K562 (cell line): ENCODE measurements at regions not wholly inside any gene's neighbourhood (a gene's known extent, or its start where the extent isn't known, plus 50 kb on each side); places are given as distances from the start of the nearest gene placed in this dataset.

Experiments used
- C11orf30 ChIP-seq: fragments of 450-650 bp; IDR thresholded peaks from 2 replicates; pipeline ENCODE4 v1.6.1; 2016; ENCODE audit warnings: low read depth, mild to moderate bottlenecking
- CAMTA2 ChIP-seq: fragments of 250-450 bp; sonication (Bioruptor Pico); conservative IDR thresholded peaks from 2 replicates; pipeline ENCODE4 v1.5.1; 2022
- FOSL1 ChIP-seq: fragments of 200-800 bp; sonication (Bioruptor generic); conservative IDR thresholded peaks from 2 replicates; pipeline ENCODE4 v1.6.1; 2016; ENCODE audit warnings: missing genetic modification characterization, missing compliant biosample characterization
- HDAC1 ChIP-seq, 2 experiments: fragments of 450-650 bp; IDR thresholded peaks; 2 replicates each; pipeline ENCODE4 v1.6.1; 2016 to 2017; ENCODE audit warnings: inconsistent platforms in 1 of 2, mild to moderate bottlenecking in 1 of 2, moderate library complexity in 1 of 2
- RFX1 ChIP-seq: fragments of 450-650 bp; IDR thresholded peaks from 2 replicates; pipeline ENCODE4 v1.6.1; 2016; ENCODE audit warnings: mild to moderate bottlenecking, moderate library complexity
- TFAM ChIP-seq: fragments of 250-450 bp; sonication (Bioruptor Pico); conservative IDR thresholded peaks from 2 replicates; pipeline ENCODE4 v1.5.0; 2021; ENCODE audit warnings: mild to moderate bottlenecking, moderate library complexity
- TF ChIP-seq, protein P1 (sequence below), 2 experiments: IDR thresholded peaks in 1 of 2; conservative IDR thresholded peaks in 1 of 2; 2 replicates each; pipeline ENCODE4 v1.6.1; 2016; ENCODE audit warnings: low read depth in 2 of 2, mild to moderate bottlenecking in 1 of 2, missing compliant biosample characterization in 1 of 2, missing genetic modification characterization in 1 of 2, moderate library complexity in 1 of 2
- TF ChIP-seq, protein P2 (sequence below): fragments of 450-650 bp; IDR thresholded peaks from 2 replicates; pipeline ENCODE4 v1.7.0; 2016; ENCODE audit warnings: borderline replicate concordance
- TF ChIP-seq, protein P3 (sequence below): sonication (generic); formaldehyde crosslinking; IDR thresholded peaks from 2 replicates; pipeline ENCODE4 v1.5.0; 2020; ENCODE audit warnings: missing genetic modification reagents

DNA sequence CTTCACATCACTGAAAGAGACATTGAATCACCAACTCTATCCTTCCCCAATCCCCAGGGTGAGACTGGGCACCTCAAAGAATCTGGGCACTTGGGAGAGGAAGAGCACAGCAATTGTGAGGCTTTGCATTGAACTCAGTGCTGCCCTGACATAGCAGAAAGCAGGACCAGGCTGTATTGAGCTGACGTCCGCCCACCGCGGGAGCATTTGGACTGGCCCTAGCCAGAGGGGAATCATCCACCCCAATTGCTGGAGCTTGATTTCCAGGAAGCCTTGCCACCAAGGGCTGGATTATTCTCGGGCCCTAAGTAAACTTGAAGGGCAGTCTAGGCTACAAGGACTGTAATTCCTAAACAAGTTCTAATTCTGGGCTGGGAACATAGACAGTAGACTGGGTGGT, 416.3 kb upstream of the PHF14 start (continued):
- TF ChIP-seq, protein P1, sequence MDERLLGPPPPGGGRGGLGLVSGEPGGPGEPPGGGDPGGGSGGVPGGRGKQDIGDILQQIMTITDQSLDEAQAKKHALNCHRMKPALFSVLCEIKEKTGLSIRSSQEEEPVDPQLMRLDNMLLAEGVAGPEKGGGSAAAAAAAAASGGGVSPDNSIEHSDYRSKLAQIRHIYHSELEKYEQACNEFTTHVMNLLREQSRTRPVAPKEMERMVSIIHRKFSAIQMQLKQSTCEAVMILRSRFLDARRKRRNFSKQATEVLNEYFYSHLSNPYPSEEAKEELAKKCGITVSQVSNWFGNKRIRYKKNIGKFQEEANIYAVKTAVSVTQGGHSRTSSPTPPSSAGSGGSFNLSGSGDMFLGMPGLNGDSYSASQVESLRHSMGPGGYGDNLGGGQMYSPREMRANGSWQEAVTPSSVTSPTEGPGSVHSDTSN (CRISPR knock-in tag; IDR thresholded peaks at IDR 0.05; ENCODE audit: low read depth) = no peak
- TF ChIP-seq, protein P1 (tag; conservative IDR thresholded peaks at IDR 0.05; ENCODE audit: low read depth) = no peak
- no peak for TF ChIP-seq TFAM (CRISPR knock-in tag)
- TF ChIP-seq FOSL1 (tag) = no peak
- TF ChIP-seq RFX1 = no peak
- no peak for TF ChIP-seq HDAC1 (IDR thresholded peaks at IDR 0.05)
- no peak for TF ChIP-seq C11orf30
- TF ChIP-seq, protein P2, sequence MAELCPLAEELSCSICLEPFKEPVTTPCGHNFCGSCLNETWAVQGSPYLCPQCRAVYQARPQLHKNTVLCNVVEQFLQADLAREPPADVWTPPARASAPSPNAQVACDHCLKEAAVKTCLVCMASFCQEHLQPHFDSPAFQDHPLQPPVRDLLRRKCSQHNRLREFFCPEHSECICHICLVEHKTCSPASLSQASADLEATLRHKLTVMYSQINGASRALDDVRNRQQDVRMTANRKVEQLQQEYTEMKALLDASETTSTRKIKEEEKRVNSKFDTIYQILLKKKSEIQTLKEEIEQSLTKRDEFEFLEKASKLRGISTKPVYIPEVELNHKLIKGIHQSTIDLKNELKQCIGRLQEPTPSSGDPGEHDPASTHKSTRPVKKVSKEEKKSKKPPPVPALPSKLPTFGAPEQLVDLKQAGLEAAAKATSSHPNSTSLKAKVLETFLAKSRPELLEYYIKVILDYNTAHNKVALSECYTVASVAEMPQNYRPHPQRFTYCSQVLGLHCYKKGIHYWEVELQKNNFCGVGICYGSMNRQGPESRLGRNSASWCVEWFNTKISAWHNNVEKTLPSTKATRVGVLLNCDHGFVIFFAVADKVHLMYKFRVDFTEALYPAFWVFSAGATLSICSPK = no peak
- TF ChIP-seq, protein P3, sequence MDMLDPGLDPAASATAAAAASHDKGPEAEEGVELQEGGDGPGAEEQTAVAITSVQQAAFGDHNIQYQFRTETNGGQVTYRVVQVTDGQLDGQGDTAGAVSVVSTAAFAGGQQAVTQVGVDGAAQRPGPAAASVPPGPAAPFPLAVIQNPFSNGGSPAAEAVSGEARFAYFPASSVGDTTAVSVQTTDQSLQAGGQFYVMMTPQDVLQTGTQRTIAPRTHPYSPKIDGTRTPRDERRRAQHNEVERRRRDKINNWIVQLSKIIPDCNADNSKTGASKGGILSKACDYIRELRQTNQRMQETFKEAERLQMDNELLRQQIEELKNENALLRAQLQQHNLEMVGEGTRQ (CRISPR knock-in tag) = no peak
- TF ChIP-seq CAMTA2 = no peak
